ENCODE measurements at regions not wholly inside any gene's neighbourhood (a gene's known extent, or its start where the extent isn't known, plus 50 kb on each side); places are given as distances from the start of the nearest gene placed in this dataset.
"Not testable (repeated sequence)": the region's sequence is repeated elsewhere in the genome, so short reads cannot be mapped to it uniquely, and the experiment has no call there.

DNA sequence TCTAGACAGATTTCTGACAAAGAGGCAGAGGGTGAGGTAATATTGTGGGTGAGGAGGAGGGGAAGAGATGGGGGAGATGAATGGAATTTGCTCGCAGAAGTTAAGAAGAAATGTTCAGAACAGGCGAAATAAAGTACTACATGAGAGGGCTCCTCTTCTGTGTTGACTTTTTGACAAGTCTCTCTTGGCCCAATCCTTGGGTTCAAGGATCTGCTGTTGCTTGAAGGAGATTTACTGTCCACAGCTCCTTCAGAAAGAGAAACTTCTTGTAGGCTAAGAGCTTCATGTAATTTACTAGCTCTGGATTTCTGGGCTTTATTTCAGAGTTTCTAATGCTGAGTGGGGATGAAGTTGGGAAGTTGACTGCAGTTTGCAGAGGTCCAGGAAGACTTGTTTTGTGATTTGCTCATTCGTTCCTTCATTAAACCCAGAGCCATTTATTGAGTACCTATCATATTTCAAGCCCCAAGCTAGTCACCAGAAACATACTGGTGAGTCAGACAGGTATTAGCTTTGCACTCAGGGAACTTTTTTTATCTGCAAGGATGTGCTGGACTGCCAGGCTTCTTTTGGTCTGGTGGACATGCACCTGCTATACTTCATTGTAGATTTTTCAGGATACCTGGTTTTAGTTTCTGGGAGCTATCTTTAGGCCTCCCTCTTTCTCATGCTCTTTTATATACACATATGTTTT is 402.9 kb upstream of the CLINT1 start:
- DNase-seq (ENCODE audit: low spot score) = no peak

DNA sequence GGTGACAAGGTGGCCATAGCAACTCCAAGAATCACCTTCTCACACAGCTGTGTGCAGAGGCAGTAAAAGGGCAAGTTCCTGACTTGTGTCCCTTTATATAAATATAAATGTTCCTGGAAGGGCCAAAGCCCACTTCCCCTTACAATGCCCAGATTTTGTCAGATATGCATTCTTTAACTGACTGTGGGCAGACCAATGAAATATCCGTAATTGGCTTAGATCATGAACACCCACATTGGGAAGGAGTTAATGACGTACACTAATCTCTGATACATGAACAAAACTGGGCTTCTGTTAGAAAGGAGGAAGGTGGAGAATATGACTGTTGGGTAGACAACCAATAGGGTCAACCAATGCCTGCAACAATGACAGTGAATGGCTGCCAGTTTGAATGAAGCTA is 397.2 kb upstream of the CLINT1 start:
- no peak for DNase-seq (ENCODE audit: low spot score)

DNA sequence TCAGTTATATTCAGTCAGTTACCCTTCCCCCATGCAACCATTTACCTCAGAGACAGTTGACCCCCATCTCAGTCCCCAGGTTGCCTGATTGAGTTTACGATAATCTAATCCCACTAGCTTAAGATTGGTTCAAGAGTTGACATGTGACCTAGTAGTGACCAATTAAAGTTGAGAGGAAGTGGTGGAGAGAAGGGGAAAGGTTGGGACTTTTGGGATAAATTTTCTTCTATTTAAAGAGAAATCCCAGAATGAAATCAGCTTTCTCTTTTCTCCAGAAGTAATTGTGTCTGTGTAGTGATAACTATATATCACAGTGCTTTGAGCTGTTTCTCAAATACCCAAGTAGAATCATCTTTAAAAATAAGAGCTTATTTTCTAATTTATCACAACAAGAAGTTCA is 396.7 kb upstream of the CLINT1 start:
- DNase-seq (ENCODE audit: low spot score) = no peak

GRCh38 chr5:158246661-158247060 is 387.7 kb upstream of the CLINT1 start:
- DNase-seq (ENCODE audit: low spot score) = no peak

- DNase-seq (ENCODE audit: low spot score) = no peak
Measured at GRCh38 chr5:158245513-158245912, 386.6 kb upstream of the CLINT1 start.

DNA sequence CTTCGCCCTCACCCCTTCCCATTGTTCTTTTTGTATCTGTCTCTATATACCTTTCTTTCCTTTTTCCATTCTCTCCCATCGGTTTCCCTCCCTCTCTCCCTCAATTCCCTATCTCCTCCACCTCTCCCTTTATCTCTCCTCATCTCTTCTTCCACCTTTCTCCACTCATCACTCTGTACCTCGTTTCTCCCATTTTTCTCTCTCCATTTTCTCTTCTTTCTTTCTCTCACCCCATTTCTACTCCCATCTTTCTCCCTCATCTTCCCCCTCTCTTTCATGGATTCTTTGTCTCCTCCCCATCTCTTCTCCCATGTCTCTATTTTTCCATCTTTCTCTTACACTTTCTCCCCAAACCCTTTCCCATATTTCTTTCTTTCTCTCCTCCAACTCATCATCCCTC is 385.9 kb upstream of the CLINT1 start:
- no peak for DNase-seq (ENCODE audit: low spot score)

DNA sequence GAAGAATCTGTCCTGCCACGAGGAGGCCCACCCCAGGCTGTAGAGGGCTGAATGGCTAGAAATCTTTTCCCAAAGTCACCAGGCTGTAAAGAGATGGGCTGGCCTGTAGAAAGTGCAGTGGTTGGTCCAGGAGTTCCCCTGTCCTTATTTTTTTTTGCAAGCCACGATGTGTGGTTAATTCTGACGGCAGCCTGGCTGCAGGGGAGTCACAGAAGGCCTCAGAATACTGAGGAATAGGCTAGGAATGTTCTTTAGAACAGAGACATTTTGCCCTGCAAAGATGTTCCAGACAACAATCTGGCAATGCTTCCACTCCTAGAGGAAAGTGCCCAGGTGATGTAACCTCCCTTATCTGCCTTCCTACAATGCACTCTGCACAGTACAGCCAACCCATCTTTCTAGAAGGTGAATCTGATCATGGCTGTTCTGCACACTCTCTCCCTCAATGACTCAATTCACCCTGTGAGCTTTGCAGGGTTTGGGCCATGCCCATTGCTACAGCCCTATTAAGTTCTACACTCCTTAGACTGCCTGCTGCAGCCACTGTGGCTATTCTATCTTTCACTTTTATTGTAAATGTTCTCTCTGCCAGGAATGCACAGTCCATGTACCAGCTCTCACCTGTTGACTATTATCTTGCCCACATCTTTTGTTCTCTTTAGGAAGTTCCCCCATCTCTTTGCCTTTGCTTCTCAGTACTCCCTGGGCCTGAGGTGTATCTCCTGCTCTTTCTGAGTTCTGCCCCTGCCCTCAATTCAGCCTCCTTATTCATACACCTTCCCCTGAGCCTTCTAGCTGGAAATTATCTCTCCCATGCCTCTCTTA is 377.8 kb upstream of the CLINT1 start:
- DNase-seq (ENCODE audit: low spot score) = no peak

DNA sequence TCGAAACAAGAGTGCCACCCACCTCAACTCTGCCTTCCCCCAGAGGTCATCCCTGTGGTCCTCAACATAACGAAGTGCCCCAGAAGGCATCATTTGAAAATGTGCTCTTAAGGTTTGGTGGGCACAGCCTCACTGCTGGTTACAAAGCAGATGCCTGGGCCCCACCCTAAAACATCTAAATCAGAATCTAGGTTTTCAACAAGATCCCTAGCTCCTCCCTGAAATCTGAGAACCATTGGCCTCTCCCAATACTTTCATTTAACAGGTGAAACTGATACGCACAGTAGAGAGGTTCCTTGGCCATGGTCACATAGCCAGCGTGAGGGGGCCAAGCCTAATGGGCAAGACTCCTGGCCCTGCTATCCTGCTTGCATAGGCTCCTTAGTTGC is 376.2 kb upstream of the CLINT1 start:
- DNase-seq (ENCODE audit: low spot score) = no peak

DNA sequence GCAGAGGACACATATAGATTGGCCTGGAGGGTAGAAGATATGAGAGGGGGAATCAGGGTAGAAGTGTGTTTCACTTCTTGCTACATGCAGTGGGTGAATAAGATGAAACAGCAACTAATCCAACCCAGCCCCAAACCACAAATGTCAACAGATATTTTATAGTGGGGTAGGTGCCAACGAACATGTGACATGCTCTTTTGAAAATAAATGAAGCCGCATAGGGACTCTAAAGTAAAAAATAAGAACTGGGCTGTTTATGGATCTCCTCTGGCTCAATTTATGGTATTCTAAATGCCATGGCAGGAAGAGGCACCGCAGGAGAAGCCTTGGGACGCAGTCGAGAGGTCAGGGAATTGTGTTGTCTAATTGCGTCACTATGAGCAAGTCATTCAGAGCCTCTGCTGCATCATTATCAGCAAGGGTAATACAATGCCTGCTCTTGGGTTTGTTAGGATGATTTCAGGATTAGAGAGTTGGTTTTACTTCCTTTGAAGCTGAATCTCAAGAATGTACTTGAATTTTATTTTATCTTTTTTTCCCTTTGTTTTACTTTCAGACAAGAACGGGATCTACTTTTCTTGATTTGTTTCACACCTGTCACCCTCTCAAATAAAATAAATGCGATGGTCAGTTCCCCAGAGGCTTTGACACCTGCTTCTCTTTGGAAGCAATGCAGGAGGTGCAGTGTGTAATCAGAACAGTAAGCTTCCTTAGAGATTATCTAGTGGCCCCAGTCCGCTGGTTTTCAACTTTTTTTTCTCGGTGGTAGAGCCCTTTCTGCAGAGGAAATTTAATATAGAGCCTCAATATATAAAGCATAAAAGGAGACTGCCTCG is 375.6 kb upstream of the CLINT1 start:
- DNase-seq (ENCODE audit: low spot score) = no peak

DNA sequence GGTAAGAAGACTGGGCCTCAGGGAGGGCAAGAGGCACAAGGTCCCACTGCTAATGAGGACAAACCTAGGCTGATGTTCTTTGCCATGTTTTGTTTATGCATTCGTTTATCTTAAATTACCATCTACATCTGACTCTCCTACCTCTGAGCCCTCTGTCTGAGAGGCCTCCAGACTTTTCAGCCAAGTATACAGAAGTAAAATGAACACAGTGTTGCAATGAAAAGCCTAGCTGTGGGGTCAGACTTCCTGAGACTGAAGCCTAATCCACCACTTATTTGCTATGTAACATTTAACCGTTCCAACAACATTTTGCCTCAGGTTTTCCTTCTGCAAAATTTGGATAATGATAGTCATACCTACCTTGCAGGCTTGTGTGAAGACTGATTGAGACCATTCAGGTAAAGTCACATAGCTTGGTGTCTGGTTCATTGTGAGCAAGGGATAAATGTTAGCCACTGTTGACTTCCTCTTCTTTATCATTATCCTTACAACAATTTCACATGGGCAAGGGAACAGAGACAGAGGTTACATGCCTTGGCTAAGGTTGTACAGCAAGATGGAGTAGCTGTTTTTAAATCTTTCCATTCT is 374.9 kb upstream of the CLINT1 start:
- no peak for DNase-seq (ENCODE audit: low spot score)

DNA sequence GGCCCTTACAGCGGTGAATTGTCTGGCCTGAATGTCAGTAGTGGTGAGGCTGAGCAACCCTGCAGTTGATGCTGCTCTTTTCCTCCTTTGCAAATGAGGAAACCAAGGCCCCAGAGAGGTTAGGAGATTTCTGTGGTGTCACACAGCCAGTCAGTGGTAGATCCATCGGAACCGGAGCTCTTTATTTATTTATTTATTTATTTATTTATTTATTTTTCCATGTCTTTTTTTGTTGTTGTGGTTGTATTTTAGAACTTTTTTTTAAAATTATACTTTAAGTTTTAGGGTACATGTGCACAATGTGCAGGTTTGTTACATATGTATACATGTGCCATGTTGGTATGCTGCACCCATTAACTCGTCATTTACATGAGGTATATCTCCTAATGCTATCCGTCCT is 368.4 kb upstream of the CLINT1 start:
- not testable (repeated sequence) for DNase-seq (ENCODE audit: low spot score)

DNA sequence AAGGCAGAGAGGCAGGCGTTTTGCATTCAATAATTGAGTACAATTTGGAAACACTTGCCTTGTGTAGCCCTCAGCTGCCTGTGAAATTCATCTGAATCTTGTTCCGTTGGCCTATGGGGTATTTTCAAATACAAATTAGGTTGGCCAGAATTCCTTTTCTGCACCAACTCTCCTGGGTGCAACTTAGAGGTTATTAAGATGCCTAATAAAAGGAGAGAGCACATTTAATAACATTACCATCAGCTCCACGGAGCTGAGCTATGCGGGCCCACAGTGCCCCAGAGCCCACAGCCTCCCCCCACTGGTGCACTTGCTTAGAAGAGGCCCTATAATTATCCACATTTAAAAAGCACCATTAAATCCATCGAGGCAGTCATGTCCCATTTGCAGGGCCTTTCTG is 367.6 kb upstream of the CLINT1 start:
- no peak for DNase-seq (ENCODE audit: low spot score)

DNA sequence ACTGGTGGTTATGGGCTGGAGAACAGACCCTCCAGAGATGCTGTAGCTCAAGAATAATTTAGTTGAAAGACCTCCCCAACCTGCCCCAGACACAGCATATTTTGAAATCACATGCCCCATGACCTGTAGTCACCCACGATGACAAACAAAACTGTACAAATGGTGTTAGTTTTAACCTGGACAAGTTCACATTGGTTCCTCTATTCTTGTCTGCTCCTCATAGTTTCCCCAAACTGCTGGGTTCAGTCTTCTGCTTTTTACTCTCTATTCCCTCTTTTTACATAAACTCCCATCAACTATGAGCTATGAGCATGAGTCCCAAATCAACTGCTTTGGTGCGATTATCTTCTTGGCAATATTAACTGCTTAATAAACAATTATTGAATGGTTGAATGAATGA is 365.3 kb upstream of the CLINT1 start:
- no peak for DNase-seq (ENCODE audit: low spot score)

GRCh38 chr5:158223054-158223600 is 364.2 kb upstream of the CLINT1 start:
- no peak for DNase-seq (ENCODE audit: low spot score)

- DNase-seq (ENCODE audit: low spot score) = no peak
Measured at GRCh38 chr5:158212917-158213316, 354.0 kb upstream of the CLINT1 start.

- DNase-seq (ENCODE audit: low spot score) = no peak
Measured at GRCh38 chr5:158212237-158212636, 353.3 kb upstream of the CLINT1 start.

GRCh38 chr5:158209219-158209908 is 350.4 kb upstream of the CLINT1 start:
- DNase-seq (ENCODE audit: low spot score) = no peak

DNA sequence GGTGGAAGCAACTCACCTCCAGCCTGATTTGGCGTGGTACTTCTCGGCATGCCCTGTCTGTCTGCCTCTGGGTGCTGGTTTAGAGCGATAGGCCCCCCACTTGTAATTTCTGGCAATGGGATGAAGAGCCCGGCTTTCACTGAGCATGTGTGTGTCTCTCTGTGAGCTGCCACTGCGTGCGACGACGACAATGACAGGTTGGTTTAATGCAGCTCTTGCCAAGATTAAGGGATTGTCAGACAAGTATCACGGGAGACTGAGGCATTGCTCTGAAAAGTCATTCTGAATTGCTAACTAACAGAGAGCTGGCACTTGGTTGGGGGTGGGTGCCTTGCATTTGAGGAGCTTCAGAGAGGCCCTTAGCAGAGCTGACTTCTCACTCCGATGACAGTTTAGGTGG is 348.8 kb upstream of the CLINT1 start:
- DNase-seq (ENCODE audit: low spot score) = no peak

DNA sequence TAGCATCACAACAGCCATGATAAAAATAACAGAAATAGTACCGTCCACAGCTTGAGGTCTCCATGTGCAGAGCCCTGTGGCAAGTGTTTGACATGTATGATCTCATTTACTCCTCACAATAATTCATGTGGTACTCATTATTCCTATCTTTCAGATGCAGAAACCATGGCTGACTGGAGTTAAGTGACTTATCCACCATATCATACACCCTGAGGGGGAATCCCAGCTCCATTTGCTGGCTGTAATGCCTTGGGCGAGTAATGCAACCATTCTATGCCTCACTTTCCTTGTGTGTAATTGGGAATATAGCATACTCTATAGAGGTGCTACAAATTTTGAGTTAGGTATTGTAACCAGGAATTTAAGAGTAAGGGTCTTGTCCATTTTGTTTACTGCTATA is 347.0 kb upstream of the CLINT1 start:
- no peak for DNase-seq (ENCODE audit: low spot score)

DNA sequence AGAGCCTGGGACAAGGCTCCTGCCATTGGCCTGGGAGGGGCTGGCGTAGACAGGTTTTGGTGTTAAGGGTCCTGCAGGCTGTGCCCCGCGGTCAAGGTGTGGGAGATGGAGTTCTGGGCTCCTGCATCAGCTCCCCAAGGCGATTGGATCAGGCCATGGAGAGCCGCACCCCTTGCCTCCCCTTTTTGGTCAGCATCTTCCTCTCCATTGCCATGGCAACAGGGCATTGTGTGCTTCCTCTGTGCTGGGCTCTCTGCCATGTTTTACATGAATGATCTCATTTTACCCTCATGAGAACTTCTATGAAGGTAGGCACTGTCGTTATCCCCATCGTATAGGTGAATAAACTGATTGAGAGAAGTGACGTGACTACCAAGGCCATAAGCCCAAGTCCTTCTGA is 344.3 kb upstream of the CLINT1 start:
- no peak for DNase-seq (ENCODE audit: low spot score)

GRCh38 chr5:158202801-158203200 is 343.9 kb upstream of the CLINT1 start:
- DNase-seq (ENCODE audit: low spot score) = no peak

DNA sequence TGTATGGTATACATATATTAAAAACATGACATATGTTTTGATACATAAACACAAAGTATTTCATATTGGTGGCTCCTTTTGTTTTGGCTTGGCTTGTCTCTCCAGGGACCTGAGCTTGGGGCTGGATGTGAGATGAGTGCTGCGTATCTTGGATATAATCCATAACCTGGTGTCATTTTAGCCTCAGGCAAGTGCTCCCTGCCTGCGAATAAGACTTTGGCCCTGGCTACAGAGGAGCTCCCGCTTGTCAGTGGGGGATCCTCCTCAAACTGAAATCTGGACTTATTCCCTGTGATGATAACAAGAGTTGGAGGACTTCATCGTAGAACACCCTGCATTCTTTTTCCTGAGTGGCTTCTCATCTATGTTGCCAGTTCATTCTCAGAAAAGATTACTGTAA is 341.7 kb upstream of the CLINT1 start:
- no peak for DNase-seq (ENCODE audit: low spot score)

Measured in left forelimb (tissue), 1 donor.